ENCODE measurements at regions not wholly inside any gene's neighbourhood (a gene's known extent, or its start where the extent isn't known, plus 50 kb on each side); places are given as distances from the start of the nearest gene placed in this dataset.
"Not testable (repeated sequence)": the region's sequence is repeated elsewhere in the genome, so short reads cannot be mapped to it uniquely, and the experiment has no call there.

DNA sequence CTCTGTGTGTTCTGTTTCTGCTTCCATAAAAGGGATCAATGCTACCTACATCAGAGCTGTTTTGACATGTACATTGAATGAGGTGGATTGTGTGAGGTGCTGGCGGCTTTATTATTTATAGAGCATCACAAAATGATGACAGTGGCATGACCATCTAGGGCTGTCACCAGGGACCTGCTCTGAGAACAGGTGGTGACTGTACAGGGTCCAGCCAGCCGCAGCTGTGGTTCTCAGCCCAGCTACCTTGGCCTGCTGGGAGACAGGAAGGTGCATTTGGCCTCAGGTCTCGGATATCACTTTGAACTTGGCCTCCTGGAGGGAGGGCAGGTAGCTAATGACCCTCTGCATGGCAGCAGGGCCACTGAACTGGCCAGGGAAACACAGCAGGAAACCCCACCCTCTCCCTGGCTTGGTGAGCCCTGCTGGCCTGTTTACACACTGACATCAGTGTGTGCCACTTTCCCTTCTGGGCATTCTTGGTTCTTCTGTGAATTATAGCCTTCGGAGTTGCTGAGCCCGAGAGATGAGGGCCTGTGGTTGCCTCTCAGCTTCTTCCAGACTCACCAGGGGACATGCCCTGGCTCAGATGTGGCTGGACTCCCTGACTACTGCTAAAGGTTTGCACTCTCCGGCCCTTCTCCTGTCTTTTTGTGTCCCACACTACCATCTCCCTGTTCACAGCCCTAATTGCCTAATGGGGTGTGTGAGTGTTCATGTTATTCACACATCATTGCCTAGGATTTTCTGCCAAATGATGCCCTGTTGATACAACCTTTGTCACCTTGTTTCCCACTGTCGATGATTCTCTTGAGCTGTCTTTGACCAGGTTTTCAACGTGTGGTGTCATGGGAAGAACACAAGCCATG lies 109.2 kb upstream of the RAB12 start:
- DNase-seq (ENCODE audit: low read depth in 2 of 3, low spot score in 1 of 3), result no peak

- DNase-seq (ENCODE audit: low read depth in 2 of 3, low spot score in 1 of 3), result no peak
These were observed 108.2 kb upstream of the RAB12 start for GRCh38 chr18:8501044-8501443.

DNA sequence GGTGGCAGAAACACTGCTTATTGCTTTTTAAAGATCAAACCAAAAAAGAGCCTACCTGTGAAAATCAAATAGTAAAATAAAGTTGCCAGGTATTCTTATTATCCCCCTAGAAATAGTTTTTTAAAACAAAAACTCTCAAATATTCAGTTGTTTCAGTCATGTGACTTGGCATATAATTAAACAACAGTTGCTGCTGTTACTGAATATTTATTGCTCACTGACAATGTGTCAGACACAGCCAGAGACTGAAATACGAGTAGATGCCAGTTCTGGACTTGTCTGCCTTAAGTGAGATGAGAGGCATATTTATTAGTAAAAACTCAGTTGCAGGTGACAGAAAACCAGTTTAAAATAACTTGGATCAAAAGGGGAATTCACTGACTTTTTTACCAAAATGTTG lies 106.0 kb upstream of the RAB12 start:
- no peak for DNase-seq (ENCODE audit: low read depth in 2 of 3, low spot score in 1 of 3)

DNA sequence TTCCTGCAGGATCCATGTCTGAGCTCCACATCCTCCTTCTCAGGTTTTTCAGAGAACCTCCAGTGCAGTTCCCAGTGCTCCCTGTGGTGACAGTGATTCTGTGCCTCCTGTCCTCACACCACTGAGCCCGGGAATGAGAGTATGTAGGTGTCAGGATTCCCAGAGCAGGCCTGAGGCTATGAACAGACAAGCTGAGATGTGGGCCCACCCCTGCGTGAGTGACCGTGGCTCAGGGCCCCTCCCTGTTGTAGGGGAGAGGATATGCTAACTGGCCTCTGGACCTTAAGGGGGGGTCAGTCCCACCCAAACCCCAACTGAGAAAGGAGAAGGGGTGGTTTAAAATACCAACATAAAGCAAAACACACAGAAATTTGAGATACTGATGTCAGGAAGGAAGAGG lies 104.8 kb upstream of the RAB12 start:
- DNase-seq (ENCODE audit: low read depth in 2 of 3, low spot score in 1 of 3), result no peak

GRCh38 chr18:8504880-8505435 lies 104.3 kb upstream of the RAB12 start:
- DNase-seq (ENCODE audit: low read depth in 2 of 3, low spot score in 1 of 3), result no peak

DNA sequence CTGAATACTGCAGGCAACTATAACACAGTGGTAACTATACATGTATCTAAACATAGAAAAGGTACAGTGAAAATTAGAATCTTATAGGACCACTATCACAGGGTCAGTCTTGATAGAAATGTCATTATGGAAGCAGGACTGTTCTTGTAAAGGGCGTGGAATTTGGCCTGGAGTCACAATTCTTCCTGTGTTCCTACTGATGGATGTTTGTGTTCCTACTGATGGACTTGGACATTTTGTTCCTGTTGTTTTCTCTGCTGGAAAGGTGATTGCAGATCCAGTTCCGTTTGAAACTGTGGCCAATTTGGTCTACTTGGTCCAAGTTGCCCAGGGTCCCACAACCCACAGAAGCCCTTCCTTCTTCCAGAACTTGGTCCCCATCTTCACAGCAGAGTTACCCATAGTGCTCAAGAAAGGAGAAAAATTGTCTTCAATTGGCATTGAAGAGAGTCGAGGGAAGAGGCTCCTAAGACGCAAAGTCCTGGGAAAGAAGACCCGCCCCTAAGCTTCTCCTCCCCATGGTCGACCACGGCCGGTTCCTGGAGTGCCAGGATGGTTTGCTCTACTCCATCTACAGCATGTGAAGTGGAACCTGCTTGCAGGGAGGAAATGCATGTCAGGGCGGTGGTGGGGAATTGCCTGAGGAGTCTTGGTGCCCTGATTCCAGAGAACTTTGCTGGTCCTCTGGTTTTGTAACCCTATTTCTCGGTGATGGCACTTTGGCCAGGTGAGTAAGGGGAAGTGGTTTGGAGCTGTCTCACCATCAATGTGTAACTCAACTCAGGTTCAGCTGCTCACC lies 102.8 kb upstream of the RAB12 start:
- DNase-seq (ENCODE audit: low read depth in 2 of 3, low spot score in 1 of 3), result no peak

- DNase-seq (ENCODE audit: low read depth in 2 of 3, low spot score in 1 of 3), result no peak
These were observed 101.9 kb upstream of the RAB12 start for GRCh38 chr18:8507361-8507760.

DNA sequence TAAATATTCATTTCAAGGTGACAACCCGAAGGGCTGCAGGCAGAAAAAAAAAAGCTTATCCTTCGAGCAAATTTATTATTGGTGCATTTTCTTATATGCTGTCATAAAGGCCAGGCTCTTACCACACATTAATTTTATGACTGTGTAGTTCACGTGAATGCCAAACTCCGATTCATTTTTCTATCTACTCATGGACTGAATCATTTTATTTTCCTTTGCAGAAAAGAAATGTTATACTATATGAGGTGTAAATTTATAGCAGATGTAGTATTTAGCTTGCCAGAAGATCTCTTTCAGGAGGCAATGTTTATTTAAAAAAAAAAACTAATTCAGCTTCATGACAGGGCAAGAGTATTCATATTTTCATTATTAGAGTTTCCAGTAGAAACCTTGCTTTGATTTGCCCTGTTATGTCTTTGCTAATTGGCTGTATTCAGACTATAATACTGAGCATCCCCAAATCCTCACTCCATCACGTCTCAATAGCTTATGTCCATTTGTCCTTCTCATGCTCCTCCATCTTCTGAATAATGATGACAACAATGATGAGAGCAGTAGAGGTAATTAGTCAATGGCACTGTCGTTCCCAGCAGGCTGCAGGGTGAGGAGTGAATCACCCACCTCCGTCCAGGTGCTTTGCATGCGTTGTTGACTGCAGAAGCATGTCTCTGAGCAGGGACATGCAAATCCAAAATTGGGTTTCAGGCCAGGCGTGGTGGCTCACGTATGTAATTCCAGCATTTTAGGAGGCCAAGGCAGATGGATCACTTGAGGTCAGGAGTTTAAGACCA lies 101.1 kb upstream of the RAB12 start:
- no peak for DNase-seq (ENCODE audit: low read depth in 2 of 3, low spot score in 1 of 3)

- no peak for DNase-seq (ENCODE audit: low read depth in 2 of 3, low spot score in 1 of 3)
These were observed 96.0 kb upstream of the RAB12 start for GRCh38 chr18:8513249-8513648.

DNA sequence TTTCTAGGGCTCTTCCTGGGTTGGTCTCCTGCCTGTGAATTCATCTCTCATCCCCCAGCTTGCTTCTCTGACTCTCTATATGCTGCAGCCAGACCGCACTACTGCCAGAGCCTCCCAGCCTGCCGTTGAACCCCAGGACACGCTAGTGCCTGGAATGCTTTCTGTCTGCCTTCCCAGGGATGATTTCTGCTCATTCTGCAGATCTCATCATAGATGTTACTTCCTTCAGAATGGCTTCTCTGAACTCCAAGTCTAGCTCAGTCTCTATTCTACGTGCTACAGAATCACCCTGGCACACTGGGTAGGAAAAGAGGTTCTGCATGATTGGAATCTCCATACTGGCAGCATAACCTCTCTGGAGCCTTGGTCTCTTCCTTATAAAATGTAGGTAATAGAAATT lies 94.8 kb upstream of the RAB12 start:
- DNase-seq (ENCODE audit: low read depth in 2 of 3, low spot score in 1 of 3), result no peak

- no peak for DNase-seq (ENCODE audit: low read depth in 2 of 3, low spot score in 1 of 3)
These were observed 93.9 kb upstream of the RAB12 start for GRCh38 chr18:8515142-8515865.

GRCh38 chr18:8516371-8517250 lies 92.6 kb upstream of the RAB12 start:
- no peak for DNase-seq (ENCODE audit: low read depth in 2 of 3, low spot score in 1 of 3)

GRCh38 chr18:8517276-8517675 lies 92.0 kb upstream of the RAB12 start:
- no peak for DNase-seq (ENCODE audit: low read depth in 2 of 3, low spot score in 1 of 3)

GRCh38 chr18:8519102-8519501 lies 90.1 kb upstream of the RAB12 start:
- no peak for DNase-seq (ENCODE audit: low read depth in 2 of 3, low spot score in 1 of 3)

GRCh38 chr18:8520266-8520665 lies 89.0 kb upstream of the RAB12 start:
- DNase-seq (ENCODE audit: low read depth in 2 of 3, low spot score in 1 of 3), result no peak

- DNase-seq (ENCODE audit: low read depth in 2 of 3, low spot score in 1 of 3), result no peak
These were observed 86.5 kb upstream of the RAB12 start for GRCh38 chr18:8522756-8523155.

- no peak for DNase-seq (ENCODE audit: low read depth in 2 of 3, low spot score in 1 of 3)
These were observed 83.5 kb upstream of the RAB12 start for GRCh38 chr18:8525692-8526091.

GRCh38 chr18:8526332-8526731 lies 82.9 kb upstream of the RAB12 start:
- no peak for DNase-seq (ENCODE audit: low read depth in 2 of 3, low spot score in 1 of 3)

- DNase-seq (ENCODE audit: low read depth in 2 of 3, low spot score in 1 of 3), result no peak
These were observed 79.6 kb upstream of the RAB12 start for GRCh38 chr18:8529609-8530008.

DNA sequence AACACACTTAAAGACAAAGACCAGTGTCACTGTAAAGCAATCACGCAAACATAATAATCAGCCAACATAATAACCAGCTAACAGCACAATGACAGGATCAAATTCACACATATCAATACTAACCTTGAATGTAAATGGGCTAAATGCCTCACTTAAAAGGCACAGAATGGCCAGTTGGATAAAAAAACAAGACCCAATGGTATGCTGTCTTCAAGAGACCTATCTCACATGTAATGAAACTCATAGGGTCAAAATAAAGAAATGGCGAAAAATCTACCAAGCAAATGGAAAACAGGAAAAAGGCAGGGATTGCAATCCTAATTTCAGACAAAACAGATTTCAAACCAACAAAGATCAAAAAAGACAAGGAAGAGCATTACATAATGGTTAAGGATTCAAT lies 78.2 kb upstream of the RAB12 start:
- DNase-seq (ENCODE audit: low read depth in 2 of 3, low spot score in 1 of 3), result not testable (repeated sequence)

All from stimulated activated CD4-positive, alpha-beta T cell treated with anti-CD3 and anti-CD28 coated beads, Interleukin-12 subunit alpha, Interleukin-12 subunit beta, amount 100 ng/mL, for 48 hours (primary cell).